ENCODE measurements at regions not wholly inside any gene's neighbourhood (a gene's known extent, or its start where the extent isn't known, plus 50 kb on each side); places are given as distances from the start of the nearest gene placed in this dataset.

DNA sequence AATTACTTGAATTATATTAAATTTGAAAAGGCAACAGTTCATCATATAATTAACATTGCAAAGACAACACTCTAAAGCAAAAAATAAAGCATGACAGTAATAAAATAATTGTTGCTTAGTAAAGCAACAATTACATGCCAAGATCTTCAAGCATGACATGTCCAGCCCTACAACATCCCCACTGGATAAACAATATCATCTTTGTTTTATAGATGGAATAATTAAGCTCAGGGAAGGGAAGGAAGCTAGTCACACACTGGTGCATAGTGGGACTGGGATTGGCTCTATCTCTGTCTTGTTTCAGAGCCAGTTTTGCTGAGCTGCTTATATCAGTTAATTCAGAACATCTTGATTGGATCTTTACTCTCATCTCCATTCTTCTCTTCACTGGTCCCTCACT is 49.9 kb upstream of the PARD3B start:
- Histone ChIP-seq H3K27me3 (no peaks in the 10 kb centered on the region), H3K36me3 (replicated peaks in 1 of 2) (no peaks in the 10 kb centered on the region), H3K9me3 (replicated peaks in 1 of 3) (no peaks in the 10 kb centered on the region), H3K27ac (no peak overlapping the region), H3K4me3 (no peak overlapping the region), H3K4me1 (replicated peaks in 1 of 2) (no peaks in the 10 kb centered on the region)
- intact Hi-C loops (cut with DNase I) = no loop called here
- TF ChIP-seq, protein P1, sequence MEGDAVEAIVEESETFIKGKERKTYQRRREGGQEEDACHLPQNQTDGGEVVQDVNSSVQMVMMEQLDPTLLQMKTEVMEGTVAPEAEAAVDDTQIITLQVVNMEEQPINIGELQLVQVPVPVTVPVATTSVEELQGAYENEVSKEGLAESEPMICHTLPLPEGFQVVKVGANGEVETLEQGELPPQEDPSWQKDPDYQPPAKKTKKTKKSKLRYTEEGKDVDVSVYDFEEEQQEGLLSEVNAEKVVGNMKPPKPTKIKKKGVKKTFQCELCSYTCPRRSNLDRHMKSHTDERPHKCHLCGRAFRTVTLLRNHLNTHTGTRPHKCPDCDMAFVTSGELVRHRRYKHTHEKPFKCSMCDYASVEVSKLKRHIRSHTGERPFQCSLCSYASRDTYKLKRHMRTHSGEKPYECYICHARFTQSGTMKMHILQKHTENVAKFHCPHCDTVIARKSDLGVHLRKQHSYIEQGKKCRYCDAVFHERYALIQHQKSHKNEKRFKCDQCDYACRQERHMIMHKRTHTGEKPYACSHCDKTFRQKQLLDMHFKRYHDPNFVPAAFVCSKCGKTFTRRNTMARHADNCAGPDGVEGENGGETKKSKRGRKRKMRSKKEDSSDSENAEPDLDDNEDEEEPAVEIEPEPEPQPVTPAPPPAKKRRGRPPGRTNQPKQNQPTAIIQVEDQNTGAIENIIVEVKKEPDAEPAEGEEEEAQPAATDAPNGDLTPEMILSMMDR (IDR thresholded peaks at IDR 0.05) = no peak
- TF ChIP-seq POLR2A (IDR thresholded peaks at IDR 0.05) = no peak
- DNase-seq = no peak
